ENCODE measurements at regions not wholly inside any gene's neighbourhood (a gene's known extent, or its start where the extent isn't known, plus 50 kb on each side); places are given as distances from the start of the nearest gene placed in this dataset.
"Not testable (repeated sequence)": the region's sequence is repeated elsewhere in the genome, so short reads cannot be mapped to it uniquely, and the experiment has no call there.

DNA sequence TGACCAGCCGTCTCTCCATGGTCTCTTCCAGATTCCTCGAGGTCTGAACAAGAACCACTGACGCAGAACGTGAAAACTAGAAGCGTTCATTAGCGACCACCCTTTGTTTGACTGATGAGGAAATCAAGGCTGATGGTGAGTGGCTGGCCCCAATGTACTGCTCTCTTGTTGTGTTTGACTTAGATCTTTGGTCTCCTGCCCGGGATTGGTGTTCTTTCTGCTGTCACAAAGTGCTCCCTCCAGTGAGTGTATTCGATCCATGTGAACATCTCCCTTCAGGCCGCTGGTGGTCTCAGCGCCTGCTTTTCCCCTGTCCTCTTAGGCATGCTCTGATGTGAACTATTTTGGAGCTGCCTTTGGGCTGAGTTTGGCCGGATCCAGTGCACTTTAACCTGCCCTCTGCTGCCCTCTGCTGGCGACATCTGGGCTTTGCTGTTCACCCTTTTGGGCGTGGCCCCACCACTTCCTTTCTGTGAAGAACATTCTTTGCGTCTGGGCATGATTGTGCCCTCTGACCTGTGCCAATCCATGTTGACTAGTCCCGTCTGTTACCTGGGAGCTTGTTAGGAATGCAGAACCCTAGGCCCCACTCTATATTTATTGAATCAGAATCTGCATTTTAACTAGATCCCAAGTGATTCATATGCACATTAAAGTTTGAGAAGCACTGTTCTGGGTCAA is 279.1 kb downstream of the TTC6 start:
- peak; percentile 44 to 75 (median 51) for DNase-seq (ENCODE audit: low read depth in 2 of 3, low spot score in 2 of 3)

DNA sequence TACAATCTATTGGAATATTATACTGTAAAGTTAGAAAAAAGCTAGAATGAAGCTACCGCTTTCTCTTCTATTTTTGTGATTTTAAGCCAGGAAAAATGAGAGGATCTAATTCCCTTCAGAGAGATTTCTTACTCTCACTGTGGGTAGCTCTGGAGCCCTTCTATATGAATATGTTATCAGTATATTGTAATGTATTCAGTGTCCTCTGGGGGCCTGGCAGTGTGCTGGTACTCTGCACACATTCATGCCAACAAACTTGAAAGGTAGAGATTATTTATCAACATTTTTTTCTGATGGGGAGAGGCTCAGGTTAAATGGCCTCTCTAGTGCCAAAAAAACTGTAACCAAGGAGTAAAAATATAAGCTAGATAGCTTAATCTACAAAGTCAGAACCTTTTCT is 292.8 kb downstream of the TTC6 start:
- no peak for DNase-seq (ENCODE audit: low read depth in 2 of 3, low spot score in 2 of 3)

DNA sequence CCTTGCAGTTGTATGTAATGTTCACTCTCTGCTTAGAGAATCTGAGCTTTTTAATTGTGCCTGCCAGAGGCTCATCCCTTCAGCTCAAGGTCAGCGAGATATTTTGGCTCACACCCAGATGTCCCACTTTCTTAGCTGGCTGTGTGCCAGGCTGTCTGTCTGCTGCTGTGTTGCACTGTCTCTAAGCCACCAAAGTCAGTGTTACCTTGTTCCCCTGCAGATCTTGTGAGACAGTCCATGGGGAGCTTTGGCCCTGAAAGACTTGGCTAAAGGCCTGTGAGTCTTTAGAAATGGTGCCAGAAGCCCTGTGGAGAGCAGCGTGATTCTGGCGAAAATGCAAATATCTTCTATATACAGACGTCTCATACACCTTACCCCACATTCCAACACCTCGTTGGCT is 293.7 kb downstream of the TTC6 start:
- no peak for DNase-seq (ENCODE audit: low read depth in 2 of 3, low spot score in 2 of 3)

DNA sequence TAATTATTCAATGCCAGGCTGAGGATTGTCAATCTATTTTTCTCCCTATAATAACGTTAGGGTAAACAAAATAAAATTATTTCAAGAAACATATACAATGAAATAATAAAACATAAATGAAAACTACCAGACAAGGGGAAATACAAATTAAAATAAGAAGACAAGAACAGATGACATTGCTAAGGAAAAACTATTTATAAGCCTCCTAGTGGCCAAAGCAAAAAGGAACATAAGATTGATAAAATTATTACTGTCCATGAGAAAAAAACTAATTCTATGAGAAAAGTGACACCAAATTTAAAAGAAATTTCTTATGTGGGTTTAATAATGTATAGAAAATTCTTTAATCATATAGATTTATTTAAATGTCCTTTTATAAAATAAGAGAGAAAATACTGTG is 294.7 kb downstream of the TTC6 start:
- no peak for DNase-seq (ENCODE audit: low read depth in 2 of 3, low spot score in 2 of 3)

DNA sequence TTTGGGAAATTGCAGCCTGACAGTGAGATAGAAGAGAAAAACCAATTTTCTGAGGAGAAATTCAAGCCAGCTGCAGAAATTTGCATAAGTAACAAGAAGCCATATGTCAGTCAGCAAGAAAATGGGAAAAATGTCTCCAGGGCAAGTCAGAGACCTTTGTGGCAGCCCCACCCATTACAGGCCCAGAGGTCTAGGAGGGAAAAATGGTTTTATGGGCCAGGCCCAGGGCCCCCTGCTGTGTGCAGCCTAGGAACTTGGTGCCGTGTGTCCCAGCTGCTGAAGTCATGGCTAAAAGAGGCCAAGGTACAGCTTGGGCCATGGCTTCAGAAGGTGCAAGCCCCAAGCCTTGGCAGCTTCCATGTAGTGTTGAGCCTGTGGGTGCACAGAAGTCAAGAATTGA is 296.1 kb downstream of the TTC6 start:
- DNase-seq (ENCODE audit: low read depth in 2 of 3, low spot score in 2 of 3): not testable (repeated sequence)

- no peak for DNase-seq (ENCODE audit: low read depth in 2 of 3, low spot score in 2 of 3)
These were observed 299.0 kb downstream of the TTC6 start for GRCh38 chr14:37894463-37894862.

DNA sequence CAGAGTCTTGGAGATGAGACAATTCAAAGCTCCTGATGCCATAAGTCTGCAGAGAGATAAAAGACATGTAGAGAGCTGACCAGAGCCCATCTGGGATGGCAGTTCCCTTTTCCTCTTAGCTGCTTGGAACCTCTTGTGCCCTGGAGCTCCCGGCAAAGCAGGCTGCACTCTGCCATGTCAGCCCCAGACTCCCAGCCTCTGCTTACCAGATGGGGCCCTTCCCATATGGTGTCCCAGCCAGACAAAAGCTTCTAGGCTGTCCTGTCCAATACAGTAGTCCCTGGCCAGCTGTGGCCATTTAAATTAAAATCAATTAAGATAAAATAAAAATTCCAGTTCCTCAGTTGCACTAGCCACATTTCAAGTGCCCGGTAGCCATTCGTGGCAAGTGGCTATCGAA is 303.9 kb downstream of the TTC6 start:
- DNase-seq (ENCODE audit: low read depth in 2 of 3, low spot score in 2 of 3): no peak

GRCh38 chr14:37900561-37900960 is 305.1 kb downstream of the TTC6 start:
- no peak for DNase-seq (ENCODE audit: low read depth in 2 of 3, low spot score in 2 of 3)

- no peak for DNase-seq (ENCODE audit: low read depth in 2 of 3, low spot score in 2 of 3)
These were observed 305.7 kb upstream of the SSTR1 start for GRCh38 chr14:37901978-37902377.

DNA sequence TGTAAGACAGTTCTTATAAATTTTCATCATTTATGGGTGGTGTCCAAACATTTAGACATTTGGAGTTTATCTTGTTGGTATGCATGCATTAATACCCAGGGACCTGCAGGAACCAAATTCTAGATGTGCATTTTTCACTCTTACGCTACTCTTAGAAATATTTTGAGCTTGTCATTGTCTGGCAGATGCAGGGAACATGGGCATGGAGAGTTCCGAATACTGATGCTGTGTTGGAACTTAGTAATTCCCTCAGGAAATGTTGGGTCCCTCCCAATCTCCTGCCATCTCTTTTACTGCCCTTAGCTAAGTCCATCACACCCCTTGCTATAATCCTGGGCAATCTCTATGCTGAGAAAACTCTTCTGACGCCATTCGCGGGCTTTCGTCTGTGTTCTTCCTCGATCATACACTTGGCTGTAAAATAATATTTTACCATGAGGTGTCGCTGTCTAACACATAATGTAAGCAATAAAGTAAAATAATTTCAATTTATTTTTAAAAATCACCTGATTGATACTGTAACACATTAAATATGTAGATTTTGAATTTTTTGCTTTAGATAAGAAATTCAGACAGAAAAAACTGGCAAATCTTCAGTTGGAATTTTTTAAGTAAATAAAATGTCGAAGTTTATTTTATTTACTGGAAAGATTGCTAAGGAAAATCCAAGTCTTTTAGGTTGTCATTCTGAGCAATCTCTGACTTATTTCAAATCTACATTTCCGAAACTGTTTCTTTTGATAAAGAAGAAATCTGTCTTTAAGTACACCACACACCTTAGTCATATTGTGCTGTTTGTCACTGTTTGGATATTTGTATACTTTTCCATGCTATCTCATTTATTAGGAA is 304.1 kb upstream of the SSTR1 start:
- peak; percentile 7 to 73 (median 24) for DNase-seq (ENCODE audit: low read depth in 2 of 3, low spot score in 2 of 3)

DNA sequence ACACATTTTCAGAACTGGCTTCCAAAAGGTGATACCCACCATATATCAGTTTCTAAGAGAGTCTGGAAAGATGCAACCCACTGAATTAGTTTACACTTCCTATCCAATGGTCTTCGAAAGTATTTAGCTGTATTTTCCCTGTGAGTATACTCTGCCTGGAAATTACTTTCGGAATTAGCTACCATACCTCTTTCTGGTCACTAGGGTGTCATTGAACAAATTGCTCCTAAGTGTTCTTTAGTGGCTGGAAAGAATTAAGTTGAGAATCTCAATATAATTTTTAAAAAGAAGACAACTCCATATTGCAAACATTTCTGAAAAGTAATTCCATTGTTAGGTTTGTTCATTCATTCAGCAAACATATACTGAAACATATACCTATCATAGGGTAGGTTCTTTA is 283.1 kb upstream of the SSTR1 start:
- DNase-seq (ENCODE audit: low read depth in 2 of 3, low spot score in 2 of 3): no peak

- DNase-seq (ENCODE audit: low read depth in 2 of 3, low spot score in 2 of 3): no peak
These were observed 275.7 kb upstream of the SSTR1 start for GRCh38 chr14:37932008-37932407.

DNA sequence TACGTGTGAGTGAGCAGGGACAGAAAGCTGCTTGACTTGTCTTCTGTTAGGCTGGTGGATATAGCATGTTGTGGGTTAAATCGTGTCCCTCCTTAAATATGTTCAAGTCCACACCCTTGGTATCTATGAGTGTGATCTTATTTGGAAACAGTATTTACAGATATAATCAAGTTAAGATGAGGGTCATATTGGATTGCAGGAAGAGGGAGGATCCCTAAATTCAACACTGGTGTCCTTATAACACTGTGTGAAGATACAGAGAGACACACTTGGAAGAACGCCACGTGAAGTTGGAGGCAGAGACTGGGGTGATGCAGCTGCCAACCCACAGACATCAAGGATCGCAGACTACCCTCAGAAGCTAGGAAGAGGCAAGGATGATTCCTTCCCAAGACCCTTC is 275.2 kb upstream of the SSTR1 start:
- DNase-seq (ENCODE audit: low read depth in 2 of 3, low spot score in 2 of 3): no peak

DNA sequence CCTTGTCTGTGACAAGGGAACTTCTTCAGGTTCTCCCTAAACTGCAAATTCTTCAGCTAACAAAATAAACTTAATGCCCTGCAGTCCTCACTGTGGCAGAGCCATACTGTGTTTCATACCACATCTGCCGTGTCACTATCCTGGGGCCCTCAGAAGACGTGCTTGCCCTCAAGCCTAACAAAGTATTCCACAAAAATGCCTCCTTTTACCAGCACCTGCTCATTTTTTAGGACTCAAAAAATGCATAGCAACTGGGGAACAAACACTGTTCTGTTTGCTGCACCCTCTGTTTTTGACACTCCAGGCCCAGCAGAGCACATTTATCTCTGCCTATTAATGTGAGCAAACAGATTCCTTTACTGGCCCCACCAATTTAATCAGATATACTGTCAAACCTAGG is 270.7 kb upstream of the SSTR1 start:
- DNase-seq (ENCODE audit: low read depth in 2 of 3, low spot score in 2 of 3): no peak

- DNase-seq (ENCODE audit: low read depth in 2 of 3, low spot score in 2 of 3): no peak
These were observed 268.2 kb upstream of the SSTR1 start for GRCh38 chr14:37939442-37940028.

DNA sequence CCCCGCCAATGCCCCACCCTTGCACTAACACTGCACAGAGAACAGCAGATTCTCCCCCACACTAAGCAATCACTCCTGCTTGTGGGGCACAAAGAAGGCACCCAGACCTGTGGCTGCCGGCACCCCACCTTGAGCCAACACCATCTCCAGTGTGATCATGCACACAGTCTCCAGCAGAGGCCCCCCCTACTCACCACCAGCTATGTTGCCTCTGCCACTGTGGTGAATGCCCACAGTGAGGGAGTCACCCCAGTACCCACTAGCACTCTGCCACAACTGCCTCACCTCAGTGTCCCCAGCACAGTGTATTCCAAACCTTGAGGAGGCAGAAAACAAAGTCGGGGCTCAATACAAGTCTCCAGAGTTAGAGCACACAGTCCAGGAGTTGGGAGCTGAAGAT is 261.7 kb upstream of the SSTR1 start:
- DNase-seq (ENCODE audit: low read depth in 2 of 3, low spot score in 2 of 3): no peak

GRCh38 chr14:37946819-37947218 is 260.9 kb upstream of the SSTR1 start:
- no peak for DNase-seq (ENCODE audit: low read depth in 2 of 3, low spot score in 2 of 3)

GRCh38 chr14:37948266-37948665 is 259.4 kb upstream of the SSTR1 start:
- DNase-seq (ENCODE audit: low read depth in 2 of 3, low spot score in 2 of 3): no peak

- no peak for DNase-seq (ENCODE audit: low read depth in 2 of 3, low spot score in 2 of 3)
These were observed 239.0 kb upstream of the SSTR1 start for GRCh38 chr14:37968664-37969240.

GRCh38 chr14:37969511-37969979 is 238.2 kb upstream of the SSTR1 start:
- DNase-seq (ENCODE audit: low read depth in 2 of 3, low spot score in 2 of 3): no peak

GRCh38 chr14:37970696-37971095 is 237.0 kb upstream of the SSTR1 start:
- no peak for DNase-seq (ENCODE audit: low read depth in 2 of 3, low spot score in 2 of 3)
